GM21786 (cell line): ENCODE measurements at regions not wholly inside any gene's neighbourhood (a gene's known extent, or its start where the extent isn't known, plus 50 kb on each side); places are given as distances from the start of the nearest gene placed in this dataset.

Source experiments
- ATAC-seq: cut with Tn5 transposase; IDR thresholded peaks from one replicate; pipeline ENCODE4 v1.9.1; 2021; ENCODE audit not compliant: unreplicated experiment

DNA sequence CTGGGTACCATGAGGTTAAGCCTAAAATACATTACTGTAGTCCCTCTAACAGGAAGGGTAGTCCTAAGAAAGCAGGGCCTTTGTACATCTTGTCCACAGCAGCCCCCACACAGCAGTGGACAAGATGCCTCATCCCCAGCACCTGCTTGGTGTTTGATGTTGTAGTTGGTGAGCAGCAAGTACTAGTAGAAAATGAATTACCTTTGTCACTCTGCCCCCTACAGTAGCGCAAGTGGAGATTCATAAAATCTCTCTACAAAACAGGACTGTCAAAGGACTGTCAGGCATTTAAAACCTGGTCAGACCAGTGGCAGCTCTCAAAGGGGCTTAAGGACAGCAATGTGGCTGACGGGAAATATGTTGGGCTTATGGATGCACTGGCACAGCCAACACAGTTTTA is 122.5 kb downstream of the TMEM174 start:
- no peak for ATAC-seq

DNA sequence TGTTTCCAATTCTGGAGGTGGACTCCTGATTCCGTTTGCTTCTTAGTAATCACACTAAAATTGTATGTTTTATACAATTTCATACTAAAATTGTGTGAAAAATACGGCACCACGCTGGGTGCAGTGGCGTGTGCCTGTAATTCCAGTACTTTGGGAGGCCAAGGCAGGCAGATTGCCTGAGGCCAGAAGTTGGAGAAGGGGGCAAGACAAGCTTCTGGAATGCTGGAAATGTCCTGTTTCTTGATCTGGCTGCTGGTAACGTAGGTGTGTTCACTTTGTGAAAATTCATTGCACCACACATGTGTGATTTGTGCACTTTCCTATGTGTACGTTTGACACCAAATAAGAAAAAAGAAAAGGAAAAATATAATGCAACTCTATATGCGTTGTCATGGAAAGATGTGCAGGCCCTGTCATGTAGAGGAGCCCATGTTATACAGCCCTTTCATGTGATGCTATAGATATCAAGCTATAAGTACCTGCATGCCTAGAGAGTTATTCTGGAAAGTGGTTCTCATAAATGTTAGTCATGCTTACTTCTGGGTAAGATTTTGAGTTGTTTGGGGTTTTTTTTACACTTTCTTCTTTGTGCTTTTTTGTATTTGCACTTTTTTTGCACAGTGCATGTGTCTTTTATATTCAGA is 119.9 kb downstream of the TMEM174 start:
- ATAC-seq: no peak

- no peak for ATAC-seq
Measured at GRCh38 chr5:73291873-73292272, 118.9 kb downstream of the TMEM174 start.

GRCh38 chr5:73290242-73290641 is 117.2 kb downstream of the TMEM174 start:
- no peak for ATAC-seq

DNA sequence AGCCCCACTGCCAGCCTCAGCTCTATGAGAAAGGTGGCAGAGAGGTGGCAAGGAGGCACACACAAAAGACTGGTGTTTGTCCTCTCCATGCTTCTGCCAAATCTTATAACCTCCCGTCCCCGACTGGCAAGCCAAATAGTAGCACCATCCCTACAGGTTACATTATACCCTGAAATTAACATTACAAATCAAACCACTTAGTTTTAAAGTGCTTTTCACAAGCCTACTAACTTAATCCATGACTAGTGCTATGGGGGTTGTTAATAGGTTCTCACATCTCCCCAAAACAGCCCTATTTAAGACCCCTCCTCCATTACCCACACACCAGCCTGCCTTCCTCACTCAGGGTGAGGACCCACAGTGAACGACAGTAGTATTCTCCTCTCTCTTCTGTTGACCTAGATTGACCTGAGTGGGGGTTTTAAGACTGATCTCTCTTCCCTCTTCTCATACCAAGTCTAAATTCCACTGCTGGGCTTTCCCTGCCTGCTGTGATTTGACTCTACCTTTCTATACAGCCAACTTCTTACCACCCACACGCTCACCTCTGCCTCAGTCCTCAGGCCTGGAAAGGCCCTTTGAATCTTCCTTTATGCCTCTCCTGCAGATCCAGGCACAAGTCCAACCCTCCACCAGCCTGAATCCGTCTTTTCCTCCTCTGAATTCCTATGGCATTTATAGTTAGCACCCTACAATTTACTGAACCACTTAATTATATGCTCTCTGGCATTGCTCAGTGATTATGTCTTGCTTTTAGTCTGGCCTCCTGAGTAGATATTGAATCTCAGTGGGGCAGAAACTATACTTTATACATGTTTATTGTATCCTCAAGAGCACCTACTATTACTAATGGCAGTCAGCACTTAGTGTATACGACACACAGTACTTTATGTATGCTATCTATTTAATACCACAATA is 116.1 kb downstream of the TMEM174 start:
- ATAC-seq: no peak

GRCh38 chr5:73286896-73287295 is 113.9 kb downstream of the TMEM174 start:
- no peak for ATAC-seq

GRCh38 chr5:73284985-73285384 is 112.0 kb downstream of the TMEM174 start:
- no peak for ATAC-seq

DNA sequence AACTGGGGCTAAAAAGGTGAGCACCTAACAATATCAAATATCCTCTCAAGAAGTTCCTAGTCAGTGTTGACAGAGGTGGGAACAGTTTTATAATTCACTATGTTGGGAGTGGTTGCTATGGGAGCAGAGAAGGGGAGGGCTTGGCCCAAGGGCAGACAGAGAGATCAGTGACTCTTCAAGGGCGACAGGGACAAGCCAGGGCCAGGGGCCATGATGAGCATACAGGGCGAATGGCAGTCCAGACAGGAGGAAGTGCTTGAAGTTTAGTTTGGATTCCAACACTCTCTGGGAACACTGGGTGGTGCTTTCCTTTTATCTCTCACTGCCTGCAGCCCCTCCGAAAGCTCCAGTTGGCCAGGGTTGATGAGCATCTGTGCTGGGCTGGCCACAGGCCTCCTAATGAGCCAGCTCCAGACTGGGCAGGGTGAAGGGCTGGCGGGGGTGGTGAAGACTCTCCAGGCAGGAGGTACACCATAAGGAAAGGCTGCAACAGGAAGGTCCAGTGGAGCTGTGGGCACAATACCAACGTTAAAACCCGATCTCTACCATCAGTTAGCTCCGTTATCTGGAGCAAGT is 111.3 kb downstream of the TMEM174 start:
- ATAC-seq: no peak

DNA sequence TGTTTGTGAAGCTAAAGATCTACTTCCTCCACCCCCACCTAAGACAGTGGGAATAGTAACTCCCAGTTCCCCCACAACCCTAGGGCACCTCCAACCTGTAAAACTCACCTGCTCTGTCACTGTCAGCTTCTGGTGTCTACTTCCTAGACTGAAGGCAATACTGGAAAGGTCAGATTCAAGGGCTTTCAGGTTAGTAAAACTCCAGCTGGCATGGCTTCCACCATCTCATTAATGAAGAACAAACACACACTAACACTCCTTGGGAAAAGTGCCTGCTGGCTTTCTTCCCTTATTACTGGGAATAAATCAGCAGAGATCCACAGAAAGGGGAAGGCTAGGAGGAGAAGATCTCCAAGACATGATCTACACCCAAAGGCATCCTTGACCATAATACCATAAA is 109.9 kb downstream of the TMEM174 start:
- ATAC-seq: no peak

- no peak for ATAC-seq
Measured at GRCh38 chr5:73282383-73282782, 109.4 kb downstream of the TMEM174 start.

GRCh38 chr5:73280821-73281746 is 108.1 kb downstream of the TMEM174 start:
- ATAC-seq: no peak

- ATAC-seq: no peak
Measured at GRCh38 chr5:73280386-73280785, 107.4 kb downstream of the TMEM174 start.

- no peak for ATAC-seq
Measured at GRCh38 chr5:73279805-73280204, 106.8 kb downstream of the TMEM174 start.

- no peak for ATAC-seq
Measured at GRCh38 chr5:73278693-73279092, 105.7 kb downstream of the TMEM174 start.

- ATAC-seq: no peak
Measured at GRCh38 chr5:73274881-73275663, 102.1 kb downstream of the TMEM174 start.

DNA sequence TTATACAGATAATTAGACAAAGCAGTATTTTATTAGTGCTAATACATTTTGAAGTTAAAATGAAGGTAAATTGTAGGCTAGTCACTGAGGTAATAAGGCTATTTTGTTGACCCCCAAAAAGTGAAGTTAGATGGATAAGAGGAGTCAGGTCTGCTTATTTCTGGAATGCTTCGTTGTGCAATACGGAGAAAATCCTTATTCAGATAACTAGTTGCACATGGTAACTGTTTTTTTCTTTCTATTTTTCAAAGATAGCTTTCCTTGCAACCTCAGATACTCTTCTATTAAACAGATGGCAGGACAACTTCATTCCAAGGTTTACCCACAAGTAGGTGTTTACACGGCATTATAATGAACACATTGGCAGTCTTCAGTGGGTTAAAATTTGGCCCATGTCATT is 101.1 kb downstream of the TMEM174 start:
- ATAC-seq: no peak

DNA sequence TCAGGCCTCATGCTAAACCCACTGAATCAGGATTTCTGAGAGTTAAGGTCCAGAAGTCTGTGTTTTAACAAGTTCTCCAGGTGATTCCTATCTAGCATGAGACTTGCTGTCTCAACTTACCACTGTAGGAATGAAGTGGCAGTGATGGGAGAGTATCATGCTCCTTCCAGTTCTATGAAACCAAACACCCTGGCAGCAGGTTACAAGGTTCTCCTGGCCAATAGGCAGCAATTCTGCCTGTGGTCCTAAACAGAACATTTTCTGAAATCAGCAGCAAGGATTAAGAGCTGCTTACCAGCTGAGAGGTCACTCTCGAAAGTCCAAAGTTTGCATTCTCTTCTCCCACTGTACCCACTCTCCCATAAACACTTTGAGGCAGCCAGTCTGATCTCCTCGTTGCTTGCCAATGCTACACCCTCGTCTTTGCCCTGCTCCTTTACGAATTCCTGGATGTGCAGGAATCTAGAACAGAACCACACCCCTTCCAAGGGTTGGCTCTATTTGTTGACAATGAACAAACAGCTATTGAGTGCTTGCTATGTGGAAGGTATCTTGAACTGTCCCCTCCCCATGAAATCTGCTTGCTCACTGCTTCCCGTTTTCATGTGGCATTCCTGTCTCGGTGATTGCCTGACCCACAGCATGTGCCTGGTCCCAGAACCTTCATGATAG is 100.5 kb downstream of the TMEM174 start:
- no peak for ATAC-seq

DNA sequence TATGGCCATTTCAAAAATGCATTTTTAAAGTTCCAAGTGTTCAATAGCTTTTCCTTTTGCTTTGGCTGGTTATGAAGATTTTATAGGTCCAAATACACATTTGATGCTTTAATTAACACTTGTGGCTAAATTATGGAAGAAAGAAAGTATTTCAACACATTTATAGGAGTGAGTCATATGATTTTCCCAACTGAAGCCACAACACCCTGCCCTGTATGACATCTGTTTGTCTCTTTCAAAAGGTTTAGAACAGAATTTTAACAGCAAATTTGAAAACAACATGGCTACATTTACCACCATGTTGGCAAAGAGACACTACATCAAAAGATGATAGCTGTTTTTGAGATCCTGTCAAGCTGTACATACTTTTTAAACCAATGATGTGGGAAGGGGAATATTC is 99.4 kb downstream of the TMEM174 start:
- ATAC-seq: no peak

GRCh38 chr5:73268826-73269225 is 95.8 kb downstream of the TMEM174 start:
- no peak for ATAC-seq
